ENCODE measurements at regions not wholly inside any gene's neighbourhood (a gene's known extent, or its start where the extent isn't known, plus 50 kb on each side); places are given as distances from the start of the nearest gene placed in this dataset.

- no peak for DNase-seq (ENCODE audit: low read depth in 1 of 2, low spot score in 1 of 2)
Observed at GRCh38 chr6:44531442-44532015, 144.0 kb downstream of the CDC5L start.

GRCh38 chr6:44533421-44533820 is 145.9 kb downstream of the CDC5L start:
- DNase-seq (ENCODE audit: low read depth in 1 of 2, low spot score in 1 of 2) = no peak

GRCh38 chr6:44534291-44534690 is 146.8 kb downstream of the CDC5L start:
- DNase-seq (ENCODE audit: low read depth in 1 of 2, low spot score in 1 of 2) = no peak

- DNase-seq (ENCODE audit: low read depth in 1 of 2, low spot score in 1 of 2) = no peak
Observed at GRCh38 chr6:44535446-44535845, 147.9 kb downstream of the CDC5L start.

- no peak for DNase-seq (ENCODE audit: low read depth in 1 of 2, low spot score in 1 of 2)
Observed at GRCh38 chr6:44535967-44536366, 148.5 kb downstream of the CDC5L start.

- DNase-seq (ENCODE audit: low read depth in 1 of 2, low spot score in 1 of 2) = no peak
Observed at GRCh38 chr6:44537306-44538049, 150.0 kb downstream of the CDC5L start.

GRCh38 chr6:44538131-44538806 is 150.8 kb downstream of the CDC5L start:
- no peak for DNase-seq (ENCODE audit: low read depth in 1 of 2, low spot score in 1 of 2)

GRCh38 chr6:44538807-44539201 is 151.3 kb downstream of the CDC5L start:
- DNase-seq (ENCODE audit: low read depth in 1 of 2, low spot score in 1 of 2) = no peak

- DNase-seq (ENCODE audit: low read depth in 1 of 2, low spot score in 1 of 2) = no peak
Observed at GRCh38 chr6:44539701-44540355, 152.3 kb downstream of the CDC5L start.

GRCh38 chr6:44540881-44541280 is 153.4 kb downstream of the CDC5L start:
- no peak for DNase-seq (ENCODE audit: low read depth in 1 of 2, low spot score in 1 of 2)

- DNase-seq (ENCODE audit: low read depth in 1 of 2, low spot score in 1 of 2) = no peak
Observed at GRCh38 chr6:44542401-44543116, 155.1 kb downstream of the CDC5L start.

- DNase-seq (ENCODE audit: low read depth in 1 of 2, low spot score in 1 of 2) = no peak
Observed at GRCh38 chr6:44543664-44544063, 156.2 kb downstream of the CDC5L start.

GRCh38 chr6:44545224-44545623 is 157.7 kb downstream of the CDC5L start:
- no peak for DNase-seq (ENCODE audit: low read depth in 1 of 2, low spot score in 1 of 2)

GRCh38 chr6:44548319-44548718 is 160.8 kb downstream of the CDC5L start:
- no peak for DNase-seq (ENCODE audit: low read depth in 1 of 2, low spot score in 1 of 2)

- DNase-seq (ENCODE audit: low read depth in 1 of 2, low spot score in 1 of 2) = no peak
Observed at GRCh38 chr6:44549516-44549915, 162.0 kb downstream of the CDC5L start.

- DNase-seq (ENCODE audit: low read depth in 1 of 2, low spot score in 1 of 2) = no peak
Observed at GRCh38 chr6:44554194-44554593, 166.7 kb downstream of the CDC5L start.

GRCh38 chr6:44554861-44555260 is 167.4 kb downstream of the CDC5L start:
- no peak for DNase-seq (ENCODE audit: low read depth in 1 of 2, low spot score in 1 of 2)

- DNase-seq (ENCODE audit: low read depth in 1 of 2, low spot score in 1 of 2) = no peak
Observed at GRCh38 chr6:44556046-44556445, 168.5 kb downstream of the CDC5L start.

GRCh38 chr6:44558024-44558831 is 170.7 kb downstream of the CDC5L start:
- DNase-seq (ENCODE audit: low read depth in 1 of 2, low spot score in 1 of 2) = no peak

- no peak for DNase-seq (ENCODE audit: low read depth in 1 of 2, low spot score in 1 of 2)
Observed at GRCh38 chr6:44558832-44559251, 171.3 kb downstream of the CDC5L start.
